ENCODE measurements at regions not wholly inside any gene's neighbourhood (a gene's known extent, or its start where the extent isn't known, plus 50 kb on each side); places are given as distances from the start of the nearest gene placed in this dataset.
"Not testable (repeated sequence)": the region's sequence is repeated elsewhere in the genome, so short reads cannot be mapped to it uniquely, and the experiment has no call there.

GRCh38 chr5:88033191-88033590 lies 235.5 kb downstream of the TMEM161B start:
- in situ Hi-C loops (cut with HindIII; ENCODE audit: low pct_unique_long_range_greater_than_20kb, low sequenced_read_pairs), result no loop called here
- peak; percentile 57 for DNase-seq (ENCODE audit: low read depth, low spot score)

- no peak for DNase-seq (ENCODE audit: low read depth, low spot score)
- in situ Hi-C loops (cut with HindIII; ENCODE audit: low pct_unique_long_range_greater_than_20kb, low sequenced_read_pairs), result no loop called here
These were observed 239.6 kb downstream of the TMEM161B start for GRCh38 chr5:88029011-88029410.

GRCh38 chr5:88021141-88021540 lies 247.5 kb downstream of the TMEM161B start:
- no peak for DNase-seq (ENCODE audit: low read depth, low spot score)
- in situ Hi-C loops (cut with HindIII; ENCODE audit: low pct_unique_long_range_greater_than_20kb, low sequenced_read_pairs), result no loop called here

- DNase-seq (ENCODE audit: low read depth, low spot score); in situ Hi-C loops (cut with HindIII; ENCODE audit: low pct_unique_long_range_greater_than_20kb, low sequenced_read_pairs): not testable (repeated sequence)
These were observed 253.7 kb downstream of the TMEM161B start for GRCh38 chr5:88014984-88015383.

- DNase-seq (ENCODE audit: low read depth, low spot score), result no peak
- in situ Hi-C loops (cut with HindIII; ENCODE audit: low pct_unique_long_range_greater_than_20kb, low sequenced_read_pairs), result no loop called here
These were observed 267.8 kb downstream of the TMEM161B start for GRCh38 chr5:88000877-88001276.

- in situ Hi-C loops (cut with HindIII; ENCODE audit: low pct_unique_long_range_greater_than_20kb, low sequenced_read_pairs), result no loop called here
- DNase-seq (ENCODE audit: low read depth, low spot score), result peak; percentile 59
These were observed 271.0 kb downstream of the TMEM161B start for GRCh38 chr5:87997662-87998061.

GRCh38 chr5:87966213-87966612 lies 302.4 kb downstream of the TMEM161B start:
- in situ Hi-C loops (cut with HindIII; ENCODE audit: low pct_unique_long_range_greater_than_20kb, low sequenced_read_pairs), result no loop called here
- no peak for DNase-seq (ENCODE audit: low read depth, low spot score)

- no peak for DNase-seq (ENCODE audit: low read depth, low spot score)
- in situ Hi-C loops (cut with HindIII; ENCODE audit: low pct_unique_long_range_greater_than_20kb, low sequenced_read_pairs), result no loop called here
These were observed 314.5 kb downstream of the TMEM161B start for GRCh38 chr5:87954121-87954520.

- in situ Hi-C loops (cut with HindIII; ENCODE audit: low pct_unique_long_range_greater_than_20kb, low sequenced_read_pairs), result no loop called here
- no peak for DNase-seq (ENCODE audit: low read depth, low spot score)
These were observed 317.0 kb downstream of the TMEM161B start for GRCh38 chr5:87951661-87952060.

GRCh38 chr5:87949676-87950631 lies 318.7 kb downstream of the TMEM161B start:
- in situ Hi-C loops (cut with HindIII; ENCODE audit: low pct_unique_long_range_greater_than_20kb, low sequenced_read_pairs), result no loop called here
- peak; percentile 74 for DNase-seq (ENCODE audit: low read depth, low spot score)

GRCh38 chr5:87948486-87948885 lies 320.2 kb downstream of the TMEM161B start:
- DNase-seq (ENCODE audit: low read depth, low spot score), result no peak
- in situ Hi-C loops (cut with HindIII; ENCODE audit: low pct_unique_long_range_greater_than_20kb, low sequenced_read_pairs), result no loop called here

- no peak for DNase-seq (ENCODE audit: low read depth, low spot score)
- in situ Hi-C loops (cut with HindIII; ENCODE audit: low pct_unique_long_range_greater_than_20kb, low sequenced_read_pairs), result no loop called here
These were observed 322.4 kb downstream of the TMEM161B start for GRCh38 chr5:87946271-87946670.

GRCh38 chr5:87945286-87945650 lies 323.4 kb downstream of the TMEM161B start:
- no peak for DNase-seq (ENCODE audit: low read depth, low spot score)
- in situ Hi-C loops (cut with HindIII; ENCODE audit: low pct_unique_long_range_greater_than_20kb, low sequenced_read_pairs), result no loop called here

GRCh38 chr5:87944553-87945285 lies 323.9 kb downstream of the TMEM161B start:
- DNase-seq (ENCODE audit: low read depth, low spot score), result no peak
- in situ Hi-C loops (cut with HindIII; ENCODE audit: low pct_unique_long_range_greater_than_20kb, low sequenced_read_pairs), result no loop called here

GRCh38 chr5:87940775-87941174 lies 327.9 kb downstream of the TMEM161B start:
- no peak for DNase-seq (ENCODE audit: low read depth, low spot score)
- in situ Hi-C loops (cut with HindIII; ENCODE audit: low pct_unique_long_range_greater_than_20kb, low sequenced_read_pairs), result no loop called here

GRCh38 chr5:87936667-87937066 lies 332.0 kb downstream of the TMEM161B start:
- no peak for DNase-seq (ENCODE audit: low read depth, low spot score)
- in situ Hi-C loops (cut with HindIII; ENCODE audit: low pct_unique_long_range_greater_than_20kb, low sequenced_read_pairs), result no loop called here

GRCh38 chr5:87924436-87924835 lies 344.2 kb downstream of the TMEM161B start:
- in situ Hi-C loops (cut with HindIII; ENCODE audit: low pct_unique_long_range_greater_than_20kb, low sequenced_read_pairs), result no loop called here
- no peak for DNase-seq (ENCODE audit: low read depth, low spot score)

GRCh38 chr5:87916320-87916719 lies 352.3 kb downstream of the TMEM161B start:
- DNase-seq (ENCODE audit: low read depth, low spot score), result no peak
- in situ Hi-C loops (cut with HindIII; ENCODE audit: low pct_unique_long_range_greater_than_20kb, low sequenced_read_pairs), result no loop called here

- in situ Hi-C loops (cut with HindIII; ENCODE audit: low pct_unique_long_range_greater_than_20kb, low sequenced_read_pairs), result no loop called here
- no peak for DNase-seq (ENCODE audit: low read depth, low spot score)
These were observed 356.2 kb downstream of the TMEM161B start for GRCh38 chr5:87912419-87912818.

Measured in SK-MEL-5 (cell line).